Caki2 (cell line): ENCODE measurements at regions not wholly inside any gene's neighbourhood (a gene's known extent, or its start where the extent isn't known, plus 50 kb on each side); places are given as distances from the start of the nearest gene placed in this dataset.

Experiments used
- DNase-seq: peaks from one replicate; pipeline ENCODE4 v3.0.0-alpha.2; 2015; ENCODE audit warnings: low read depth
- in situ Hi-C: cut with HindIII; loops from 2 replicates; pipeline ENCODE4 v1.10.0; 2016; ENCODE audit warnings: low sequenced_read_pairs, low pct_unique_long_range_greater_than_20kb, mixed read lengths

GRCh38 chr10:61356354-61356753 is 96.8 kb downstream of the TMEM26 start:
- in situ Hi-C loops: no loop called here
- no peak for DNase-seq

DNA sequence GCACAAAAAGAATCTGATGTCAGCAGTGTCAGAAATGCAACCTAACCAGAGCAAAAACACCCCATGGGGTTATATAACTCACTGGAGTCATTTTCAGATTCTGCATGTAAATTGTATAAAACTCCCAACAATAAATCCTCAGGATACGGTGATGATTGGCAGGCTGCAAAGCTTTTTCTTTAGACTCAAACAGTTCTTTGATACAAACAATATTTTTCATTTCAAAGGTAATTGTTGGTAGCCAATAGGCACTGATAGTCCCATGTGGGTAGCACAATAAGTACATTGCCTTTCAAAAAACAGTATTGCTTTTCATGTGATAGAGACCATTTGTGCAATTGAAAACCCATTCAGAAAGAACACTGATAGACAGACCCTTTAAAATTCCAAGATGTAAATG is 98.0 kb downstream of the TMEM26 start:
- no peak for DNase-seq
- in situ Hi-C loops: no loop called here

GRCh38 chr10:61354401-61354975 is 98.7 kb downstream of the TMEM26 start:
- in situ Hi-C loops: no loop called here
- no peak for DNase-seq

DNA sequence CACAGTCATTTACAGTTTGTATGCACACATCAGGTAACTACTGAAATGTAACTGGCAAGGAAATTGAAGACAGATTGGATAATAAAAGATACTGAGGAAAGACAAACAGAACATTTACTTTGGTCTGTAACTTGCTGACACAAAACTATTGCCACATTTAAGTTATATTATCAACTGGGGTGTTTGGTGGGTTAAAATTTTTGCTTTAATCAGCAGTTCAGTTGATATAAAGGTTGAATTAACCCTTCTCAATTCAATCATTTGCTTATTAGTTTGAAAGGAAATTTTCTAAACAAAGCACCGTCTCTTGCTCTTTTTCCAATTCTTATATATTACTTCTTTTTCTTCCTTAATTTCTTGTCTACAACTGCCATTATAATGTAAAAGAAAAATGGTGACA is 102.4 kb downstream of the TMEM26 start:
- in situ Hi-C loops: no loop called here
- DNase-seq: no peak

DNA sequence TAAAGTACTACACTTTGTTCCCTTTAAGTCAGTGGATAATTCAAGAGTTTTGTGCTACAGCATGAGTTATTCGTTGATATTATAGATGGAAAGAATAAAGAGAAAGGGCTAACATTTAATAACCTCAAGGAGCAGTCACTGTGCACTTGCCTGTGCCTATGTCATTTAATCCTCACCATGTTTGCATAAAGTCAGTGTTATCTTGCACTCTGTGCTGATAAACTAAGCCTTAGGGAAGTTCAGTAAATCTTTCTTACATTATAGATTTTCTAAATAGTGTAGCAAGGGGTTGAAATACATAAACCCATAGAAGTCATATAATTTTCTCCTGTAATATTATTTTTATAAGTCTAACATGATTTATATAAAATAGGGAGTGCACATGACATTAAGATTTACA is 103.1 kb downstream of the TMEM26 start:
- in situ Hi-C loops: no loop called here
- DNase-seq: no peak

DNA sequence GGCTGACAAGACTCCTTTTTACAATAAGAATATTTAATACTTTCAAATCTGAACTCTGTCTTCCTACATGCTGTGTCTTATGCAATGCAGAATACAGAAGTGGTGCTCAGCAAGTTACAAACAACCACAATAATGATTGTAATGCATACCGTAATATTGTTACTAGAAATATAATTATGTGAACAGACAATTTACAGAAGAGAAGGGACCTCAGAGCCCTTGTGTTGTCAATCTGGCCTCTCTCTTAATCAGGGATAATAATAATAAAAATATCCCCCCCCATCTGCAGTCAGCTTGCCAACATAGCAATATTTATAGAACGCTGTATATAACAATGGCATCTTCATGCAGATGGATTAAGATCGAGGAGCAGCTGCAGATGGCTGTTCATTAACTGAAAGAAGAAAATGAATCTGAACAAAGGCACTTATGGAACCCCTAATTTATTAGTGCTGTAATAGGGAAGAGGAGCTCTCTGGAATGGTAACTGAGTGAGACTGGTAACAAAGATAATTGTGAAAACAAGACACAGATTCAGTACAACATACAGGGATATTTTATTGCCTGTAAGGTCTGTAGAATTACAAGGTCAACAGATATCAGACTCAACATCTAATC is 106.3 kb downstream of the TMEM26 start:
- no peak for DNase-seq
- in situ Hi-C loops: no loop called here

DNA sequence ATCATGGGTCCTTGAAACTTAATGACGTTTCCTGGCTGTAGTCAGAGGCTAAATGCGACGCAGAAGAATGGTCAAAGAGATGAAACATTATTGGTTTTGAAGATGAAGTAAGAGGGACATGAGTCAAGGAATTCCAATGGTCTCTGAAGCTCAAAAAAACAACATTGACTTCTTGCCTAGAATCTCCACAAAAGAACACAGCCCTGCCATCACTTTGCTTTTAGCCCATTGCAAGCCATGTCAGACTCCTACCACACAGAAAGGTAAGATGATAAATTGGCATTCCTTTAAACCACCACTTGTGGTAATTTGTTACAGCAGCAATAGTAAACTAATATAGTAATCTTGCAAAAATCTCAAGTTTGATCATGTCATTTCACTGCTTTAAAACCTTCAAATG is 109.4 kb downstream of the TMEM26 start:
- in situ Hi-C loops: no loop called here

DNA sequence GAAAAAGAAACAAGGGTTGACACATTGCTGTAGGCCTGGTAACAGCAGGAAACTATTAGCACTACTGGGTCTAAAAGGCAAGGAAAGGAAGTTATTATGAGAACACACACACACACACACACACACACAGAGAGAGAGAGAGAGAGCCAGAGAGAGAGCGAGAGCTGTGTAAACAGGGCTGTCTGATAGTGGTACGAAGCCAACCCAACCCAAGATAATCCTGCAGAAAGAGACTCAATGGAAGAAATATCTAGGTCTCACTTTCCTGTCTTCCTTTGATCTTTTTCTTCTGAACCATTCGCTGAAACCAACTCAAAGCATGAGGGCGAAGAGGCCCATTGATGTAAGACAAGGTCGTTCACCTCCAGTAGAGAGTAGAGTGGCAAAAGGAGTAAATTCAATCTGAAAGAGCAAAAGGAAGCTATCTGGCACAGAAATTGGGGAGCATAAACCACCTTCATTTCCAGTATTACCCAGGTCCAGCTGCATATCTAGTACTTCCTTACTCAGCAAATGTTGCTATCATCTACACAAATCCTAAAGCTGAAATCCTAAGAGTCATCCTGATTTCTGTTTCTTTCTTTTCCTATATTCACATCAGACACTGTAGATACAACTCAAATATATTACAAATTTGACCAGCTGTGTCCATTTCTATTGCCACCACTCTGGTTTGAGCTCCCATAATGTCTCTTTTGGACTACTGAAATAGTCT is 110.2 kb downstream of the TMEM26 start:
- in situ Hi-C loops: no loop called here
- no peak for DNase-seq

More for the DNA sequence above, 109.4 kb downstream of the TMEM26 start:
- no peak for DNase-seq

DNA sequence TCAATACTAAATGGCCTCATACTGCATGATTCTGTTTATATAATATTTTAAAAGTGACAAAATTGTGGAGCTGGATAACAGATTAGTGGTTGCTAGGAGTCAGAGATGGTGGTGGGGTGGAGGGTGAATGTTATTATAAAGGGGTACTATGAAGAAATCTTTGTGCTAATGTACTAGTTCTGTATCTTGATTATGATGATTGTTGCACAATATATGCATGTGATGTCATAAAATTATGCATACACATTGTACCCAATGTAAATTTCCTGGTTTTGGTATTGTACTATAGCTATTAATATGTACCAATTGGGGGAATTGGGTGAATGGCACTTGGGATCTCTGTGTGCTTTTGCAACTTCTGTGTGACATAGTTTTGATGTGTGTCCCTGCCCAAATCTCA is 112.2 kb downstream of the TMEM26 start:
- in situ Hi-C loops: no loop called here
- DNase-seq: no peak

DNA sequence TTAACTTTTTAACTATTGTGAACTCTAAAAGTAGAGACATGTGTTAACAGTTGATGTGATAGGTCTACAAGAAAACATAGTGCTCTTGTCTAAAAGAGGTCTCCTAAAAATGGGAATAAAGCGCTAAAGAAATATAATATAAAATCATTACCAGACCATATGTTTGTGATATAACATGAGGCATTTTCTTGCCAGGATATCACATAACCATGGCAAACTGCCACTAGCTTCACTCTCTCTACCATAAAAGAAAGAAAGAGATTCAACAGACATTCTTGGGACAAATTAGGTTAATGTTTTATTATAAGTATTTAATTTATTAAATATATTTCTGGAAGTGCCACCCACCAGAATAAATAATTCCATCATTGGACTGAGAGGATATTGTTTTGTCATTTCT is 115.0 kb downstream of the TMEM26 start:
- in situ Hi-C loops: no loop called here
- no peak for DNase-seq

- in situ Hi-C loops: no loop called here
- no peak for DNase-seq
Observed at GRCh38 chr10:61337741-61338140, 115.4 kb downstream of the TMEM26 start.

GRCh38 chr10:61336831-61337230 is 116.3 kb downstream of the TMEM26 start:
- in situ Hi-C loops: no loop called here
- DNase-seq: no peak

GRCh38 chr10:61335359-61335758 is 117.8 kb downstream of the TMEM26 start:
- DNase-seq: no peak
- in situ Hi-C loops: no loop called here

DNA sequence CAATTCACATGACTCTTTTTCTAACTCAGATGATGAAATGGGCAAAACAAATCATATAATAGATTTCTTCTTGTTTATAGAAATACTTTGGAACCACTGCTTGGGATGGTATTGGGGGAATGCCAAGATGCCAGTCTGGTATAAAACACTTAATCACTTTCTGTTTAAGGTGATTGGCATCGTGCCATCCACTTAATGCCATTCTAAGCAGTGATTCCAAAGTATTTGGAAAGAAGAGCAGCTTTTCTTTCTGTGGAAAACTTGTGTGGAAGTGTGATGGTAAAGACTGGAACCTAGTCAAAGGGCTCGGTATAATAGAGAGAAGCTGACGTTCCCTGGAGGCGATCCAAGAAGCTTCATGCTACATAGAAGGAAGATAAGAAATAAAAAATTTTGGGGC is 120.6 kb downstream of the TMEM26 start:
- DNase-seq: no peak
- in situ Hi-C loops: no loop called here

DNA sequence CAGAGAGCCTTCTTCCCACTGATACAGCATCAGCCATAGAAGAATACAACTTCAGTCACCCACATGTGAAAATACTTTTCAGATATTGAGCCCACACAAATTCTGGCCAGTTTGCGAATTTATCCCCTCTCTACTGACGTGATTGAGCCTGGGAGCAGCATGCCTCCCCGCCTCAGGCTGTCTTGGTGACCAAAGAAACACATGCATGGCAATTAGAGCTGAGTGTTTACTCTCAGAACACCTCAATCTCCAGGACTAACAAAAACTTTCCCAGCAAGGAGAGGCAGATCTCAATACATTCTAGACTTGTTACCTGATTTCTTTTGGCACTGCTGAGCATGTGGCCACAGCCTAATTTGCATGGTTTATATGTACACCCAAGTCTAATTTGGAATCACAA is 122.5 kb downstream of the TMEM26 start:
- in situ Hi-C loops: no loop called here

DNA sequence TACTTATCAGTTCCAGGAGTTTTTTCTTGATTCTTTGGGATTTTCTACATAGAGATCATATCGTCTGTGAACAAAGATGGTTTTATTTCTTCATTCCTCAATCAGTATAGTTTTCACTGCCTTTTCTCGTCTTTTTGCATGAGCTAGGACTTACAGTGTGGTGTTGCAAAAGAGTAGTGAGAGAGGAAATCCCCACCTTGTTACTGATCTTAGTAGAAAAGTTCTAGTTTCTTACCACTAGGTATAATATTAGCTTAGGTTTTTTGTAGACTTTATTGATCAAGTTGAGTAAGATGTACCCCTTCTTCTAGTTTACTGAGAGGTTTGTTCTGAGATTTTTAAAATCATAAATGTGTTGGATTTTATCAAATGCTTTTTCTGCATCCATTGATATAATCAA is 123.3 kb downstream of the TMEM26 start:
- in situ Hi-C loops: no loop called here
- no peak for DNase-seq

More for the DNA sequence above, 122.5 kb downstream of the TMEM26 start:
- no peak for DNase-seq

DNA sequence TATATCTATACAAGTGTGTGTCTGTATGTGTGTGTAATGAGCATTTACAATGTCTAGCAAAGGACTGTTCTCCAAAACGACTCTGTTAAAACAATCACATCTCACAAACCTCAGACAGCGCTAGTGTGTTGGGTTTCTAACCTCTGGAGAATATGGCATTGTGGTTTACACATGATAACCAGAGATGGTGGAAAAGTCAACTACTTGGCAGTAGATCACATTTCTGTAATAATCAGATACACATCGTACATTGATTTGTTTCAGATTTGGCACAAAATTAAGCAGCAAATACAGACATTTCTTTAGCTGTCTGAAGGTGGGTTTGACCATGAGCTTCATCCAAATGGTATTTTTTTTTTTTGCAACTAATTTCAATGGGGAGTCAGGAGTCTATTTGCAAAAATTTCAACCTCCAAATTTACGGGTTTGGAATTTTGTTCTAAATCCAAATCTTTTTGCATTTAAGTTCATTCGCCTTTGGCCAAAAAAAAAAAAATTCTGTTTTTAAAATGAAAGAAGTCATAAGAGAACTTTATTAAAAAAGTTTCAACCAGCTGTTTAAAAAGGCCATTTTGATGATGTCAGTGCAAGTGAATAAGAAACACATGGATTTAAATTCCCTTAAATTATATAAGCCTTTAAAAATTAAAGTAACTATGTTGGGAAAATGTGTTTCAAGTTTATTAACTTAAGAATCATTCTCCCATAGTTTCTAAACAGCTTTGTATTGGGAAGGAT is 127.8 kb downstream of the TMEM26 start:
- DNase-seq: no peak
- in situ Hi-C loops: no loop called here

DNA sequence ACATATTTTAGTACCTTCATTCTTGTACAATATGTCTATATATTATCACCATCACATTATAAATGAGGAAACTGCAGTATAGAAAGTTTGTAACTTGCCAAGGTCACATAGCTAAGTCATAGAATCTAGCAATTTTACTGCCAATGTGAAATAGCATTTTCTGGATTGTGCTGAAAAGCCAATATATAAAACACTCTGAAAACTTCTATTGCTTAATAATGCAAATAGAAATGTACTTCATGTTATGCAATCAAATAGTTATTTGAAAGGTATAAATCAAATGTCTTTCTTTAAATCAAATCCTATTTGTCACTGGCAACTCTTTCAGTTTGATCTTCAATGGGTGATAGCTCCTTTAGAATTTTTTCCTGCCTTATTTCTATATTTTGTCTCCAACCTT is 129.5 kb downstream of the TMEM26 start:
- no peak for DNase-seq
- in situ Hi-C loops: no loop called here
